ENCODE measurements at regions not wholly inside any gene's neighbourhood (a gene's known extent, or its start where the extent isn't known, plus 50 kb on each side); places are given as distances from the start of the nearest gene placed in this dataset.

DNA sequence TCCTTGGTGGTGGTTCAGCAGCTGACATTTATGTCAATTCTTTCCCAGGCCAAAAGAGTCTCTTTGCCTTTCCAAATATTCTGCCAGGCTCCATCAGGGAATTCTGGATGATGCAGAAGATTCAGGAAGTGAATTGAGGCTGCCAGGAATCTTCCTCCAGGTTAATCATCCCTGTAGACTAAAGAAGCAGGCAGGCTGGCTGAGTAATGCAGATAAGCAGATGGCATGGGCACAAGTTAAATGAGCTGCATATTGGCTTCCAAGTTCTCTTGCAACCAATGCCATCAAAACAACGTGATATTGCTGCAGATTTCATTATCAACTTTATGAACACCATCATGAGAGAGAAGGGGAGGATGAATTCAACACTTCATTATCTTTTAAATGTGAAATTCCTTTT is 324.5 kb downstream of the KCNN2 start:
- TF ChIP-seq, protein P1, sequence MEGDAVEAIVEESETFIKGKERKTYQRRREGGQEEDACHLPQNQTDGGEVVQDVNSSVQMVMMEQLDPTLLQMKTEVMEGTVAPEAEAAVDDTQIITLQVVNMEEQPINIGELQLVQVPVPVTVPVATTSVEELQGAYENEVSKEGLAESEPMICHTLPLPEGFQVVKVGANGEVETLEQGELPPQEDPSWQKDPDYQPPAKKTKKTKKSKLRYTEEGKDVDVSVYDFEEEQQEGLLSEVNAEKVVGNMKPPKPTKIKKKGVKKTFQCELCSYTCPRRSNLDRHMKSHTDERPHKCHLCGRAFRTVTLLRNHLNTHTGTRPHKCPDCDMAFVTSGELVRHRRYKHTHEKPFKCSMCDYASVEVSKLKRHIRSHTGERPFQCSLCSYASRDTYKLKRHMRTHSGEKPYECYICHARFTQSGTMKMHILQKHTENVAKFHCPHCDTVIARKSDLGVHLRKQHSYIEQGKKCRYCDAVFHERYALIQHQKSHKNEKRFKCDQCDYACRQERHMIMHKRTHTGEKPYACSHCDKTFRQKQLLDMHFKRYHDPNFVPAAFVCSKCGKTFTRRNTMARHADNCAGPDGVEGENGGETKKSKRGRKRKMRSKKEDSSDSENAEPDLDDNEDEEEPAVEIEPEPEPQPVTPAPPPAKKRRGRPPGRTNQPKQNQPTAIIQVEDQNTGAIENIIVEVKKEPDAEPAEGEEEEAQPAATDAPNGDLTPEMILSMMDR (IDR thresholded peaks at IDR 0.05; ENCODE audit: insufficient read depth, low read length, poor library complexity, severe bottlenecking), result no peak
- Histone ChIP-seq H3K36me3 (ENCODE audit: control insufficient read depth, insufficient read depth, low read length) (no peaks in the 10 kb centered on the region), H3K27me3 (replicated peaks; ENCODE audit: control insufficient read depth, insufficient read depth, low read length) (no peaks in the 10 kb centered on the region), H3K4me3 (replicated peaks; ENCODE audit: low read depth, low read length) (no peak overlapping the region)
- no peak for DNase-seq (ENCODE audit: extremely low read depth, insufficient read length)

DNA sequence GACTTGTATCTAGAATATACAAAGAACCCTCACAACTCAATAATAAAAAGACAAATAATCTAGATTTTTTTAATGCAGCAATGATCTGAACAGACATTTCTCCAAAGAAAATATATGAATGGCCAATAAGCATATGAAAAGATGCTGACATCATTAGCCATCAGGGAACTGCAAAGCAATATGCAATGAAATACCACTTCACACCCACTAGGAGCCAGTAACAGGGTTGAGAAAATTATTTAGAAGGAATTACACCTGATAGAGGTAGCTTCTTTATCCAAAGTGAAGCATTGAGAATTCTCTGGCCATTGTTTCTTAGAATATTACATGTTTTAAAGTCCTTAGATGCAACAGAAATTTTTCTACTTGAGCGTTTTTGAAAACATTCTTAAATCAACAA is 316.9 kb downstream of the KCNN2 start:
- Histone ChIP-seq H3K4me3 (replicated peaks; ENCODE audit: low read depth, low read length) (no peak overlapping the region), H3K27me3 (replicated peaks; ENCODE audit: control insufficient read depth, insufficient read depth, low read length) (no peaks in the 10 kb centered on the region), H3K36me3 (ENCODE audit: control insufficient read depth, insufficient read depth, low read length) (no peaks in the 10 kb centered on the region)
- TF ChIP-seq, protein P1 (IDR thresholded peaks at IDR 0.05; ENCODE audit: insufficient read depth, low read length, poor library complexity, severe bottlenecking), result no peak
- DNase-seq (ENCODE audit: extremely low read depth, insufficient read length), result no peak

DNA sequence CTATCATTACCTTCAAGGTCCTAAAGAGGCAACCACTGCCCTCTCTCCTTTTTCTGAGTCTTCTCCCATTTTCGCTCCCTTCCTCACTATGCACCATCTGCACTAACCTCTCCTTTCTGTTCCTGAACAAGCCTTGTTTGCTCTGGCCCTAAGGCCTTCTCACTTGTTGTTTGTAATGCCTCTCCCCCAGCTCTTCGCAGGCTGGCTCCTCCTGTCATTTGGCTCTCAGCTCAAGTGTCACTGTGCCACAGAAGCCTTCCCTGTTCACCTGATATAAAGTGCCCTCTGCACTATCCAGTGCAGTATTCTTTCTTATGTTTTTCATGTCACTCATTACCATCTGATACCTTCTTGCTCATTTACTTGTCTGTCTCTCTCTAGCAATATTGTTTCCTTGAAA is 303.7 kb downstream of the KCNN2 start:
- DNase-seq (ENCODE audit: extremely low read depth, insufficient read length), result no peak
- Histone ChIP-seq H3K36me3 (ENCODE audit: control insufficient read depth, insufficient read depth, low read length) (no peaks in the 10 kb centered on the region), H3K27me3 (replicated peaks; ENCODE audit: control insufficient read depth, insufficient read depth, low read length) (no peaks in the 10 kb centered on the region), H3K4me3 (replicated peaks; ENCODE audit: low read depth, low read length) (no peak overlapping the region)
- TF ChIP-seq, protein P1 (IDR thresholded peaks at IDR 0.05; ENCODE audit: insufficient read depth, low read length, poor library complexity, severe bottlenecking), result no peak

DNA sequence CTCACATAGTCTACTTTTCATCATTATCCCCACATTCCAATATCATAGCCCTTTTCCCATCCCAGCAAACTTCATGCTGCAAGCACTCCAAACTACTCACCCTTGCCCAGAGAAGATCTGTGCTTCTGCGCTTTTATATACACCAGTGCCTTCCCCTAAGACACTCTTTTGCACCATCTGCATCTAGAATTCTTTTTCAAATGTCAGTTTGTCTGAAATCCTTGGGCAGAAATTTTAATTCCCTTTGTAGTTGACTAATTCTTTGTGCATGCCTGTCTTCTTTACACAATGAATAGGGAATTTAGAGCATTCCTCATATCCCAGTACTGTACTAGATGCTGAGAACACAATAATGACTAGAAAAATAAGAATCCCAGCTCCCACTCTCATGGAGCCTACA is 298.9 kb downstream of the KCNN2 start:
- TF ChIP-seq, protein P1 (IDR thresholded peaks at IDR 0.05; ENCODE audit: insufficient read depth, low read length, poor library complexity, severe bottlenecking), result no peak
- DNase-seq (ENCODE audit: extremely low read depth, insufficient read length), result no peak
- H3K27me3 ChIP-seq (replicated peaks; ENCODE audit: control insufficient read depth, insufficient read depth, low read length), result no peaks in the 10 kb centered on the region

DNA sequence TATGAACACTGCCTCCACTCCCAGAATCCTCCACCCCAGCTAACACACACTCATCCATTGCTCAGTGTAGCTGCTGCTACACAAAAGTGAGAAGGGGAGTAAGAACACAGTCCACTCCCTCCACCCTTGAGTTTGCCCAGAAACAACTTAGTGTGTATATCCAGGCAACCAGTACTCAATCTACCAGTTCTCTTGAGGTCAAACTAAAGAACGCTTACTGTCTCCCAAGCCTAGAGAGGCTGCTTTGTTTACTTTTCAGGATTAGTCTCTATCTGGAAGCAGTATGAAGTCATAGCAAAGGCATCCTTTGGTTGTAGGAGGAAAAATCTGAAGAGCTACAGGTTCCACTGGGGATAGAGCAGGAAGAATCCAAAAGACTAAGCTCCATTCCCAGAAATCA is 296.3 kb downstream of the KCNN2 start:
- no peak for DNase-seq (ENCODE audit: extremely low read depth, insufficient read length)
- Histone ChIP-seq H3K27me3 (replicated peaks; ENCODE audit: control insufficient read depth, insufficient read depth, low read length) (no peaks in the 10 kb centered on the region), H3K36me3 (ENCODE audit: control insufficient read depth, insufficient read depth, low read length) (no peaks in the 10 kb centered on the region), H3K4me3 (replicated peaks; ENCODE audit: low read depth, low read length) (no peak overlapping the region)
- TF ChIP-seq, protein P1 (IDR thresholded peaks at IDR 0.05; ENCODE audit: insufficient read depth, low read length, poor library complexity, severe bottlenecking), result no peak

More for the DNA sequence above, 298.9 kb downstream of the KCNN2 start:
- Histone ChIP-seq H3K4me3 (replicated peaks; ENCODE audit: low read depth, low read length) (no peak overlapping the region), H3K36me3 (ENCODE audit: control insufficient read depth, insufficient read depth, low read length) (no peaks in the 10 kb centered on the region)
